PFSK-1 (cell line): ENCODE measurements at regions not wholly inside any gene's neighbourhood (a gene's known extent, or its start where the extent isn't known, plus 50 kb on each side); places are given as distances from the start of the nearest gene placed in this dataset.

Experiments
- POLR2AphosphoS5 ChIP-seq: IDR thresholded peaks from 2 replicates; pipeline ENCODE4 v1.6.1; 2012; ENCODE audit warnings: low read depth, mild to moderate bottlenecking, control low read depth, low read length, moderate library complexity
- REST ChIP-seq, 2 experiments: IDR thresholded peaks; 2 replicates each; pipeline versions ENCODE4 v1.6.1 to v1.8.0; 2011 to 2012; ENCODE audit warnings: low read depth in 2 of 2, low read length in 2 of 2, control low read depth in 1 of 2, inconsistent platforms in 1 of 2, mild to moderate bottlenecking in 1 of 2, moderate library complexity in 1 of 2; ENCODE audit not compliant: insufficient read depth in 1 of 2
- SIN3A ChIP-seq: IDR thresholded peaks from 2 replicates; pipeline ENCODE4 v1.6.1; 2012; ENCODE audit warnings: mild to moderate bottlenecking, low read length, moderate library complexity, borderline replicate concordance; ENCODE audit not compliant: insufficient read depth
- TAF1 ChIP-seq: IDR thresholded peaks from 2 replicates; pipeline ENCODE4 v1.6.1; 2012; ENCODE audit warnings: low read length, control low read depth, borderline replicate concordance; ENCODE audit not compliant: insufficient read depth

- TF ChIP-seq TAF1, result no peak
- no peak for TF ChIP-seq POLR2AphosphoS5
- TF ChIP-seq SIN3A, result no peak
- no peak for TF ChIP-seq REST (IDR thresholded peaks at IDR 0.05; ENCODE audit: insufficient read depth in 1 of 2, low read depth in 2 of 2, low read length in 2 of 2)
Measured at GRCh38 chr14:49106741-49107667, 479.2 kb downstream of the RPS29 start.
